Stimulated activated CD4-positive, alpha-beta T cell treated with anti-CD3 and anti-CD28 coated beads, Interleukin-4, amount 100 ng/mL, for 48 hours (primary cell): ENCODE measurements at regions not wholly inside any gene's neighbourhood (a gene's known extent, or its start where the extent isn't known, plus 50 kb on each side); places are given as distances from the start of the nearest gene placed in this dataset.
"Not testable (repeated sequence)": the region's sequence is repeated elsewhere in the genome, so short reads cannot be mapped to it uniquely, and the experiment has no call there.

Experiments used
- DNase-seq, 2 donors: peaks; one replicate each; pipeline ENCODE4 v3.0.0-alpha.2; 2020; ENCODE audit warnings: low read depth in 2 of 2

- DNase-seq: no peak
Measured at GRCh38 chr2:83969085-83969484, 490.0 kb downstream of the SUCLG1 start.

DNA sequence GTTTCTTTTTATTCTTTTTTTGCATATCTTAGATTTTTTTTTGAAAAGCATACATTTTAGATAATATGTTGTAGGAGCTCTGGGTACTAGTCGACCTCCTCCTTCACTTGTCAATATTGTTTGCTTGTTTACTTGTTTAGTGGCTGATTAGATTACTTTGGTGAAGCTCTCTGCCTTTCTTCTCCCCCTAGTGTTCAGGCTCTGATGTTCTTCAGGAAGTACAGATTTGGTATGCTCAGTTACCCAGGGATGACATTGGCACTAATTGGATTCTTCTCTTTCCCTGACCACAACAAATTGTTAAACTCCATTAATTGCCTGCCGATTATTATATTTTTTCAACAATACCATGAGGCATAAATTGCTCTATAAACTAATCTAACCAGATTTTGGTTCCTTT lies 491.2 kb downstream of the SUCLG1 start:
- DNase-seq: no peak

- not testable (repeated sequence) for DNase-seq
Measured at GRCh38 chr2:83966946-83967345, 492.1 kb downstream of the SUCLG1 start.

DNA sequence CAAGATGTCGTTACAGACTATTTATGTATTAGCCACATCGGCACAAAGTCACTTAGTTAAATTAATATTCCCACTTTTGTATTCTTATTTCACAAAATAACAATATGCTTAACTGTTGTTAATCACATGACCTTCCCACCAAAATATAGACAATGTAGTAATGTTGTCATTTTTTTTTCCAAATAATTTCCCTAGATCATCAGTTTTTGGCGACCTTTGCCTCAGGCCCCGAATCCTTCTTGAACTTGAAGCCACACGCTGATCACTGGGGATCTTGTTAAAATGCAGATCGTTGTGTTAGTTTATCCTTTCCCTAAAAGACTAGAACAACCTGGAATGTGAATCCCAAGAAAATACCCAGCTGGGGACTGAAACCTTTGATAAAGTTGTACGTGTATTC lies 497.6 kb downstream of the SUCLG1 start:
- DNase-seq: no peak

GRCh38 chr2:83960371-83960770 lies 498.7 kb downstream of the SUCLG1 start:
- DNase-seq: no peak

DNA sequence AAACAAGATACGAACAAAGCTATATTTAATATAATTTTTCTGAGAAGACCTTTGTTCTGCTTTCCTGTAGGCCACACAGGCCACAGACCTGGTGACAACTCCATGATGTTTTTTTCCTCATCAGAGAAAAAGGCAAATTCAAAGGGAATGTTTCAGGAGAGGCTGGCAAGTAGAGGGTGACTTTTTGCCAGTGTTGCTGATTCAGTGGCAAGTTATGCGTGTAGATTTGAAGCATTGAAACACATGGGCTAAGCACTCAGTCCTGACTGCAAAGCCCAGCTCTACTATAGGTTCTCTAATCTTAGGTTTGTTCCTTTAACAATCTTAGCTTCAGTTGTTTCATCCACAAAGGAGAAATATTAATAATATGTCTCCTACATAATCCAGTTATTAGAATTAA lies 499.8 kb downstream of the SUCLG1 start:
- DNase-seq: no peak

GRCh38 chr2:83956991-83957390 lies 502.1 kb downstream of the SUCLG1 start:
- DNase-seq: no peak

DNA sequence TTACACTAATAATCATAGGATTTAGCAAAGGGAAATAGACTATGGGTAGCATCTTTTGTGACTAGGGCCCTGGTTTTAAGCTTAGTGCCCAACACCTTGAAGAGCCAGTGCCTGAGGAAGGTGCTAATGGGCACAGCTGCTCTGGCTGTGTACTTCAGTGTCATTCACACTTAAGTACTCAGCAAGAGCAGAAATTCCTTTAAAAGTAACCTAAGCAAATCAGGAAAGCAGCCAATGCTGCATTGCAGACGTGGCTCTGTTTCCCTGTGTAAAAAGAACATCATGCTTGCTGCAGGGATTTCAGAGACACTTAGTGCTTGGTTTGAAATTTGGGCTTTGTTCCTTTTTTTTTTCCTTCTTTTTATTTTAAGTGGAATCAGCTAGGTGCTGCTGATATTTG lies 505.4 kb downstream of the SUCLG1 start:
- no peak for DNase-seq

DNA sequence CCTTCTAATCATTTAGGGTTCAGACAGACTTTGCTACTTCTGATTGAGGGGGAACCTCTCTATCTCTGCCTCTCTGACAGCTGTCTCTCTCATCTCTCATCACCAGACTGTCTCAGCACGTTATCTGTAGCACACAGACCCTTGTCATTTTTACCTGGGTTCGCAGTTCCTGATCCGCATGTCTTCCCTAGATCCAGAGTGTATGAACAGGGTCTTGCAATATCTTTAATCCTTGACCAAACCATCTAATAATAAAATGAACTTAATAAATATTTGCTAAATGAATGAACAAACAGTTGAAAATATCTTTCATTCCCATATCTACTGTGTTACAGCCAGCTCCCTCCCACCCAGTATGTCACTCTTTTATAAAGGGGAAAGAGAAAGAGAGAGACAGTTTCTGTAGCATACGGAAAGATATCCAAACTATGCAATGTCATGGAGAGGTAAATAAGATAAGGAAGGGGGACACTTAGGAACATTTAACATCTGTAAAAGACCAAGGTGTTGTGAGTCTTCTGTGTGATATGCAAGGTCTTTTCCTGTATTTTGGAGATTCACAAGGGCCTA lies 507.6 kb downstream of the SUCLG1 start:
- no peak for DNase-seq

- DNase-seq: no peak
Measured at GRCh38 chr2:83949361-83949760, 509.7 kb downstream of the SUCLG1 start.

DNA sequence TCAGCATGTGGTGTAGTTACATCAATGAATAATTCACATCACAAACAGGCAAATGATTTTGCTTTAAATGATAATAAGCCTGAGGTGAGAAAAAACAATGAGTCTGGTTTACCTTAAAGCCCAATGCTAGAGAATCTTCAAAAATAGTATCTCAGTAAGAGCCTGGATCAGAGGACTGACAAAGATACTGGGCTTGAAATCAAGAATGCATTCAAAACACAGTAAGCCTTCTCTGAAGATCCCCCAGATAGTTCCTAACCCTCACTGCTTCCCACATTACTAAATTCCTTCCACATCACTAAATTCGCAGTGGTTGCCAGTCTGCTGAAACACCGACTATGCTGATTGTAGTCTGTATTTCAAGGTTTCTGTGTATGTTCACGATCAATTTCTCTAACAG lies 514.9 kb downstream of the SUCLG1 start:
- no peak for DNase-seq

- no peak for DNase-seq
Measured at GRCh38 chr2:83943265-83943664, 515.8 kb downstream of the SUCLG1 start.

DNA sequence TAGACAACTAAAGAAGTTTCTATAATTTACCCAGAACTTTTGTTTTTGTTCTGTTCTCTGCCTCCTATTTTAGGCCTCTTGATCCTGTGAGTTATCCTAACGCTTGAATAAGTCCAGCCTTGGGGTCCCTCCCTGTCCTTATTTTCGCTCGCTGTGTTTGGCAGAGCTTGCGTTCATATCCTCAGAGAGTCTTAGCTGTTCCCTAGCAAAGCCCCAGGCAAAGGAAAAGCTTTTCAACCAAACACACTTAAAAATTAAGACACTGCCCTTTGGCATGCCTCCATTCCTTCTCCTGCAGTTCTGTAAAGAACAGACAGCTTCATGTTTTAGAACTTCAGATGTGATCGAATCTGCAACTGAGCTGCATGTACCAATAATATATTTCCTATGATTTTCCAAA lies 517.2 kb downstream of the SUCLG1 start:
- no peak for DNase-seq

- no peak for DNase-seq
Measured at GRCh38 chr2:83933749-83934148, 525.3 kb downstream of the SUCLG1 start.

DNA sequence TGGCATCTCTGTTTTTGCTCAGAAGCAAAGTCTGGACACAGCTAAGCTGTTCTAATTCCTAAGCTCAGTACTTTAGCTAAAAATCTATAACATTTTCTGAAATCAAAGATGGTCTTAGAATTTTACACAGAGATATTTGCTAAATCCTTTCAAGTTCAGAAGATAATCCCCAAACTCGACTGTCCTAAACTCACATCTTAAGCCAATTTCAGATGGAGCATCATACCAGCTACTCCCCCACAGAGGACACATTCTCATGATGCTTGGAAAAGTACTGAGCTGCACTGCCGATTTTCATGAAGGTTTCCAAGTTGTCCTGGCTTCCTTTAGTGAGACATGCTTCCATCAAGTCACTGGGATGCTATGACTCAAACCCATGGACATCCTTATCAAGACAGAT lies 535.5 kb downstream of the SUCLG1 start:
- DNase-seq: no peak

DNA sequence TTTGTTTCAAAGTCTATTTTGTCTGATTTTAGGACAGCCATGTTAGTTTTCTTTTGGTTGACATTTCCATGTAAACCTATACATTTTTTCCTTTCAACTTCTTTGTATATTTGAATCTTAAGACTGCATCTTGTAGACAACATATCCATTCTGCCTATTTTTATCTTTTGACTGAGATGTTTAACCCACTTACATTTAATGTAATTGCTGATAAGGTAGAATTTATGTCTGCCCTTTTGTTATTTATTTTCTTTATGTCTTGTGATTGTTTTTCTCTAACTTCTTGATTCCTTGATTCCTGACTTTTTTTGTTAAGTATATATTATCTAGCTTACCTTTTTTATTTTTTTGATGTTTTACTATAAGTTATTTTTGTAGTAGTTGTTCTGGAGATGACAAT lies 542.5 kb downstream of the SUCLG1 start:
- no peak for DNase-seq

DNA sequence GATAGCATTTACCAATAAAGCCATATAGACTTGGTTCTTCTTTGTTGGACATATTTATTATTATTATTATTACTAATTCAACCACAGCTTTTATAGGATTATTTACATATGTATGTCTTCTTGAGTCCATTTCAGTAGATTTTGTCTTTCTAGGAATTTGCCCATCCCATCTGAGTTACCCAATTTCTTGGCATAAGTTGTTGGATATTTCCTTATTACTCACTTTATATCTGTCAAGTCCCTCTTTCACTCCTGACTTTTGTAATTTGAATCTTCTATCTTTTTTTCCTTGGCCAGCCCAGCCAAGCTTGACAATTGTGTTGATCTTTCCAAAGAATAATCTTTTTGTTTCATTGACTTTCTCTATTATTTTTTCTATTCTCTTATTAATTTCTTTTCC lies 543.7 kb downstream of the SUCLG1 start:
- no peak for DNase-seq

DNA sequence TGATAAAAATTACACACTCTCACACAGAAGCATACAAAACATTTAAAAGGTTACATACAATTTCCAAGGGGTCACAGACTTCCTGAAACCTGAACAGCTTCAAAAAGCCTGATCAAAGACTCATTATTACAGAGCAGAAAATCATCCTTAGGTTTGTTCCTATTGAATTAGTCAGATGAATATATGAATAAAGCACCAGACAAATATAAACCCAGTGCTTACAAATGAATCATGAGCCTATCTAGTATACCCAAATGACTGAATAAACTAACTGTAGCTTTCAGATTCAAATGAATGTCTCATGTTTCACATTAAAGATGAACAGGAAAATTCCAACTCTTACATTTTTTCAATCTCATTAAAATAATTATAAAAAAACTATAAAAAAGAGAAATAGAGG lies 550.3 kb downstream of the SUCLG1 start:
- no peak for DNase-seq

DNA sequence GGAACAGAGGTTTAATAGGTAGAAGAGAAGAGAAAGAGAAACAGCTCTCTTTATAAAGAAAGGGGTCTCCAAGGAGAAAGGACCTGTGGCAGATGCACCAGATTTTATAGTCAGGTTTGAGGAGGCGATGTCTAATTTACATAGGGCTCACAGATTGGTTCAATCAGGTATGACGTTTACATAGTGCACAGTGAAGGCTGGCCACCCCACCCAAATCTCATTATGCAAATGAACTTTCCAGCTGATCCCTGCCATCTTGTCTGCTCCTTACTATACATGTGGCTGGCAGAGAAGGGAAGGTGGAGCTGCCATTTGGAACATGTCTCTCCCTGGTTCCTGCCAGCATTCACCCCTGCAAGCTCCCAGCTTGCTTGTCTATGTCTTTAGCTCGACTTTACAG lies 557.8 kb downstream of the SUCLG1 start:
- no peak for DNase-seq

DNA sequence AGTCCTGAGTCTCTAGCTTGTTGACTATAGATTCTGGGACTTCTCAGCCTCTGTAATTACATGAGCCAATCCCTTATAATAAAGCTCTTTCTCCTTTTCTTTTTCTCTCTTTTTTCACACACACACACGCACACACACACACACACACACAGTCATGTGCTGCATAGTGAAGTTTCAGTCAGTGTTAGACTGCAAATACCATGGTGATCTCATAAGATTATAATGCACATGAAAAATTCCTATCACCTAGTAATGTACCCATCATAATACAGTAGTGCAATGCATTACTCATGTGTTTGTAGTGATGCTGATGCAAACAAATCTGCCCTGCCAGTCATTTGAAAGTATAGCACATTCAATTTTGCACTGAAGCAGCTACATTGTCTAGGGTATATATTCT lies 558.2 kb downstream of the SUCLG1 start:
- DNase-seq: no peak

DNA sequence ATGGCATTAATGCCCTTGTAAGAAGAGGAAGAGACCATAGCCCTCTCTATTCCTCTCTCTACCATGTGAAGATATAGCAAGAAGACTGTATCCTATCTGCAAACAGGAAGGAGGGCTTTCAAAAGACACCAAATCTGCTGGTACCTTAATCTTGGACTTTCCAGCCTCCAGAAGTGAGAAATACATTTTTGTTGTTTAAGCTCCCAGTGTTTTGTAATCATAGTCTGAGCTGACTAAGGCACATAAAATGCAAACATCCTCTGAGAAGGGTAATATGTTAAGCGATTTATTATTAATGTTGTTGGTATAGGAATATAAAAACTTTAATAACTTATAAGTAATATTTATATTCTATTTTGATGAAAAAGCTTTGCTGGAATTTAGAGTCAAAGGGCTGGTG lies 559.8 kb downstream of the SUCLG1 start:
- DNase-seq: no peak

DNA sequence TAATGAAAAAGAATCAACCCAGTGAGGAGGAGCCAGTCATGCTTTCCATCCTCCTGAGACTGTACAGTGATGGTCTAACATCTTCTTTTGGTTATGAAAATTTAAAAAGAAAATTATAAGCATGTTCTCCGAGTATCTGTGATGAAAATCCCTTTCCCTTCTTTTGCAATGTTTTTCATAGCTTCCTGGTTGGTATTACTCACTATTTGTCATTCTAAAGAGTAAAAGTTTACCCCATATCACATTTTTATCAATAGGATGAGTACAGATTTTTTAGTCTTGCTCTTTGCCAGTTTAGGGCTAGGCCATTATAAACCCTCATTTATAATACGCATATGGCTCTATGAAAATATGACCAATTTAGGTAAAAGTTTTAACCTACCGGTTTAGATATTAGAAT lies 564.1 kb downstream of the SUCLG1 start:
- no peak for DNase-seq

DNA sequence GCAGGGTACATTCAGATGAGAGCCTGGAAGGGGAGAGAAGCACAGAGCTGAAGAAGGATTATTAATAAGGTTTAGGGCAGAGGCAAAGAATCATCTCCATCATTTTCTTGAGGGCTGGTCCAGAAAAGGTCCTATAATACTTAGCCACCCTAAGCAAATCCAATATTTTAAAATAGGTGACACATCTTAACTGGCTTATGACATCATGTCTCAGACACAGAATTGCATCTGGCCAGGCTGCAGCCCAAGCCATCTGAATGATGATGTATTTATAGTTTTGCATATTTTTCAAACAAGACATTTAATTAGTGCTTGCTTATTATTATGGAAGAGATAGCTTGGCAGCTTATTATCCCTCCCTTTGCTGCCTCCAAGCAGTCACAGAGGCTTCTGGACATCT lies 571.3 kb downstream of the SUCLG1 start:
- DNase-seq: no peak

GRCh38 chr2:83879127-83879526 lies 580.0 kb downstream of the SUCLG1 start:
- no peak for DNase-seq

GRCh38 chr2:83877261-83877660 lies 581.8 kb downstream of the SUCLG1 start:
- not testable (repeated sequence) for DNase-seq
